HL-60 (cell line): ENCODE measurements at regions not wholly inside any gene's neighbourhood (a gene's known extent, or its start where the extent isn't known, plus 50 kb on each side); places are given as distances from the start of the nearest gene placed in this dataset.

Experiments used
- DNase-seq, 2 experiments: peaks; one replicate each; pipeline ENCODE4 v3.0.0-alpha.2; 2010 to 2020; ENCODE audit warnings: low read depth in 1 of 2, low spot score in 1 of 2
- H3K27ac ChIP-seq: fragments of 250-450 bp; sonication (Bioruptor Pico); replicated peaks from 2 replicates; pipeline ENCODE4 v1.5.1; 2020; ENCODE audit warnings: mild to moderate bottlenecking, moderate library complexity
- H3K27me3 ChIP-seq: fragments of 250-450 bp; sonication (Bioruptor Pico); 2 replicates; pipeline ENCODE4 v1.5.1; 2021; ENCODE audit warnings: mild to moderate bottlenecking, moderate library complexity; ENCODE audit not compliant: insufficient read depth, poor library complexity, severe bottlenecking
- H3K4me3 ChIP-seq: replicated peaks from 2 replicates; pipeline ENCODE4 v1.5.1; 2011; ENCODE audit warnings: mild to moderate bottlenecking, control low read depth, low read length; ENCODE audit not compliant: insufficient read depth
- GABPA ChIP-seq: IDR thresholded peaks from 2 replicates; pipeline ENCODE4 v1.6.1; 2012; ENCODE audit warnings: low read depth
- POLR2AphosphoS5 ChIP-seq: IDR thresholded peaks from 2 replicates; pipeline ENCODE4 v1.6.1; 2012; ENCODE audit warnings: low read depth
- SPI1 ChIP-seq: IDR thresholded peaks from 2 replicates; pipeline ENCODE4 v1.6.1; 2012; ENCODE audit warnings: low read depth, mild to moderate bottlenecking, borderline replicate concordance
- TF ChIP-seq, protein P1 (sequence below): IDR thresholded peaks from 2 replicates; pipeline ENCODE4 v1.6.1; 2012; ENCODE audit warnings: low read depth; ENCODE audit not compliant: insufficient replicate concordance
- TF ChIP-seq, protein P2 (sequence below): IDR thresholded peaks from one replicate; pipeline ENCODE4 v1.5.1; 2011; ENCODE audit warnings: low read length, control low read depth, inconsistent platforms; ENCODE audit not compliant: insufficient read depth

DNA sequence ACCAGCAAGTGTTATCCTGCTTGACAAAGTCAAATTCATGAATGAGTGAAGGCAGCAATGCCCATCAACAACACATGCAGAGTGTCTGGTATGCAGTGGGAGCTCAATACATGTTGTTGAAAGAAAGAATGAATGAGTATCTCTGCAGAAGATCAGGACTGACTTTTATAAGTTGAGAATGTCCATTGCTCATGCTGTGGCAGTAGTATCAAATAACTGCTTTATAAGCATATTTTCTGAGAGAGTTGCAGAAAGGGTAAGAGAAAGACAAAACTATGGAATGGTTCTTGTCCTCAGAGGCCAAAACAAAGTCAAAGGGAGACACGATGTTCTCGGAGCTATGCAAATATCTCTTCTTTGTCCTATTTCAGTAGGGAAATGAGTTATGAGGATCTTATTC, 288.7 kb downstream of the LMX1A start:
- Histone ChIP-seq H3K27me3 (no peaks in the 10 kb centered on the region), H3K4me3 (no peak overlapping the region), H3K27ac (no peak overlapping the region)
- no peak for TF ChIP-seq POLR2AphosphoS5
- TF ChIP-seq, protein P1, sequence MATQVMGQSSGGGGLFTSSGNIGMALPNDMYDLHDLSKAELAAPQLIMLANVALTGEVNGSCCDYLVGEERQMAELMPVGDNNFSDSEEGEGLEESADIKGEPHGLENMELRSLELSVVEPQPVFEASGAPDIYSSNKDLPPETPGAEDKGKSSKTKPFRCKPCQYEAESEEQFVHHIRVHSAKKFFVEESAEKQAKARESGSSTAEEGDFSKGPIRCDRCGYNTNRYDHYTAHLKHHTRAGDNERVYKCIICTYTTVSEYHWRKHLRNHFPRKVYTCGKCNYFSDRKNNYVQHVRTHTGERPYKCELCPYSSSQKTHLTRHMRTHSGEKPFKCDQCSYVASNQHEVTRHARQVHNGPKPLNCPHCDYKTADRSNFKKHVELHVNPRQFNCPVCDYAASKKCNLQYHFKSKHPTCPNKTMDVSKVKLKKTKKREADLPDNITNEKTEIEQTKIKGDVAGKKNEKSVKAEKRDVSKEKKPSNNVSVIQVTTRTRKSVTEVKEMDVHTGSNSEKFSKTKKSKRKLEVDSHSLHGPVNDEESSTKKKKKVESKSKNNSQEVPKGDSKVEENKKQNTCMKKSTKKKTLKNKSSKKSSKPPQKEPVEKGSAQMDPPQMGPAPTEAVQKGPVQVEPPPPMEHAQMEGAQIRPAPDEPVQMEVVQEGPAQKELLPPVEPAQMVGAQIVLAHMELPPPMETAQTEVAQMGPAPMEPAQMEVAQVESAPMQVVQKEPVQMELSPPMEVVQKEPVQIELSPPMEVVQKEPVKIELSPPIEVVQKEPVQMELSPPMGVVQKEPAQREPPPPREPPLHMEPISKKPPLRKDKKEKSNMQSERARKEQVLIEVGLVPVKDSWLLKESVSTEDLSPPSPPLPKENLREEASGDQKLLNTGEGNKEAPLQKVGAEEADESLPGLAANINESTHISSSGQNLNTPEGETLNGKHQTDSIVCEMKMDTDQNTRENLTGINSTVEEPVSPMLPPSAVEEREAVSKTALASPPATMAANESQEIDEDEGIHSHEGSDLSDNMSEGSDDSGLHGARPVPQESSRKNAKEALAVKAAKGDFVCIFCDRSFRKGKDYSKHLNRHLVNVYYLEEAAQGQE: no peak
- no peak for TF ChIP-seq SPI1
- TF ChIP-seq GABPA: no peak
- TF ChIP-seq, protein P2, sequence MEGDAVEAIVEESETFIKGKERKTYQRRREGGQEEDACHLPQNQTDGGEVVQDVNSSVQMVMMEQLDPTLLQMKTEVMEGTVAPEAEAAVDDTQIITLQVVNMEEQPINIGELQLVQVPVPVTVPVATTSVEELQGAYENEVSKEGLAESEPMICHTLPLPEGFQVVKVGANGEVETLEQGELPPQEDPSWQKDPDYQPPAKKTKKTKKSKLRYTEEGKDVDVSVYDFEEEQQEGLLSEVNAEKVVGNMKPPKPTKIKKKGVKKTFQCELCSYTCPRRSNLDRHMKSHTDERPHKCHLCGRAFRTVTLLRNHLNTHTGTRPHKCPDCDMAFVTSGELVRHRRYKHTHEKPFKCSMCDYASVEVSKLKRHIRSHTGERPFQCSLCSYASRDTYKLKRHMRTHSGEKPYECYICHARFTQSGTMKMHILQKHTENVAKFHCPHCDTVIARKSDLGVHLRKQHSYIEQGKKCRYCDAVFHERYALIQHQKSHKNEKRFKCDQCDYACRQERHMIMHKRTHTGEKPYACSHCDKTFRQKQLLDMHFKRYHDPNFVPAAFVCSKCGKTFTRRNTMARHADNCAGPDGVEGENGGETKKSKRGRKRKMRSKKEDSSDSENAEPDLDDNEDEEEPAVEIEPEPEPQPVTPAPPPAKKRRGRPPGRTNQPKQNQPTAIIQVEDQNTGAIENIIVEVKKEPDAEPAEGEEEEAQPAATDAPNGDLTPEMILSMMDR: no peak
- no peak for DNase-seq

DNA sequence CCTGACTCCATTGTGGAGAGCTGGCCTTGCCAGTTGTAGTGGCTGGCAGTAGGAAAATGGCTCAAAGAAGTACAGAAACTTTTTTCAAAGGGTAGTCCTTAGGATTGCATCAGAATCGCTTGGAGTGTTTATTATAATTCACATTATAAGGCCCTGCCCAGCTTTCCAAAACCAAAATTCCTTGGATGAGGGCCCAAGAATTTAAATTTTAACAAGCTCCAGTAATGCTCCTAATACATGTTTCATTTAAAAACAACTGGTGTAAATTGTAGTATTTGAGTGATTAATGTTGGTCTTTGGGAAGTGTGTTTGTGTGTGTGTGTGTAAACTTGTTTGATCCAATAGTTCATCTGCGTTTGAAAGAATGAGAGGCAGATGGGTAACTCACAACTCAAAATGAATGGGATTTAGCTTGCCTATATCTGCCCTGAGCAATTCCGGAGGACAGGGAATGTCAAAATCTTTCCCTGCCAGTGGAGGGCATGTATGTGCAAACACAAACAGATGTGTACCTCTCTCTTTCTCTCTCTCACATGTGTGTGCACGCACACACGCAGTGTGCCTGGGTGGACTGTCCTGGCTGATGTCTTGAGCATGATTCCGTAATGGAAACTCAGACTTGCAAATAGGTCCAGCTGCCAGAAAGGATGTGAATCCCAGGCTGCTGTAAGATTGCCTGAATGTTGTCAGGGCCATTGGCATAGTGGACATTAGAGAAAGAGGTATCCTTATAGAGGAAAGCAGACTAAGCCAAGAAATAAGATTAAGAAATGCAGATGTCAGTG, 293.1 kb downstream of the LMX1A start:
- Histone ChIP-seq H3K27ac (no peak overlapping the region), H3K4me3 (no peak overlapping the region), H3K27me3 (no peaks in the 10 kb centered on the region)
- TF ChIP-seq, protein P2: no peak
- TF ChIP-seq GABPA (no peak), SPI1 (no peak), POLR2AphosphoS5 (no peak)
- TF ChIP-seq, protein P1: no peak
- DNase-seq: no peak

DNA sequence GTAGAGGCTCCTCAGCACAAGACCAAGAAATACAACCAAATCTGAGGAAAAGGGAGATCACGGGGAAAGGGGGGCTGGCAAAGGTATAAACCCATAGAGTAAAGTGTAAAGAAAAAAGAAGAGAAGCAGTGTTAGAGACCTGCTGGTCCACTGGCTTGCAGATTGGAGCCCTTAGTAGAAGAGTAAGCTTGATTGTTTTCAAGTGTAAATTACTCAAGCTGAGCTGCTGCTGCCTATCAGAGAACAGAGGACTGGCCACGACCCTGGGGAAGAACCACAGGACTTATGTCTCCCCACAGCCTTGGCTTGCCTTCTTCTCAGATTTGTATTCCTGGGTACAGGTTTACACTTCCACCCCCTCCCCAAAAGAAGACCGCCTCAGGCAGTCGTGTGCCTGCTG, 294.2 kb downstream of the LMX1A start:
- no peak for DNase-seq
- Histone ChIP-seq H3K27me3 (no peaks in the 10 kb centered on the region), H3K4me3 (no peak overlapping the region), H3K27ac (no peak overlapping the region)
- TF ChIP-seq, protein P2: no peak
- no peak for TF ChIP-seq SPI1
